Ammon's horn (tissue), 1 donor: ENCODE measurements at regions not wholly inside any gene's neighbourhood (a gene's known extent, or its start where the extent isn't known, plus 50 kb on each side); places are given as distances from the start of the nearest gene placed in this dataset.
"Not testable (repeated sequence)": the region's sequence is repeated elsewhere in the genome, so short reads cannot be mapped to it uniquely, and the experiment has no call there.

ENCODE experiments used
- DNase-seq: peaks from one replicate; pipeline ENCODE4 v3.0.0-alpha.2; 2016; ENCODE audit warnings: low spot score

DNA sequence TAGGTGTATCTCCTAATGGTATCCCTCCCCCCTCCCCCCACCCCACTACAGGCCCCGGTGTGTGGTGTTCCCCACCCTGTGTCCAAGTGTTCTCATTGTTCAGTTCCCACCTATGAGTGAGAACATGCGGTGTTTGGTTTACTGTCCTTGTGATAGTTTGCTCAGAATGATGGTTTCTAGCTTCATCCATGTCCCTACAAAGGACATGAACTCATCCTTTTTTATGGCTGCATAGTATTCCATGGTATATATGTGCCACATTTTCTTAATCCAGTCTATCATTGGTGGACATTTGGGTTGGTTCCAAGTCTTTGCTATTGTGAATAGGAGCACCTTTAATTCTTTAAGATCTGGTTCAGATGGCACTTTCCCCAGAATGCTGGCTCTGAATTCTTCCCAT lies 58.5 kb upstream of the PTGFRN start:
- not testable (repeated sequence) for DNase-seq

DNA sequence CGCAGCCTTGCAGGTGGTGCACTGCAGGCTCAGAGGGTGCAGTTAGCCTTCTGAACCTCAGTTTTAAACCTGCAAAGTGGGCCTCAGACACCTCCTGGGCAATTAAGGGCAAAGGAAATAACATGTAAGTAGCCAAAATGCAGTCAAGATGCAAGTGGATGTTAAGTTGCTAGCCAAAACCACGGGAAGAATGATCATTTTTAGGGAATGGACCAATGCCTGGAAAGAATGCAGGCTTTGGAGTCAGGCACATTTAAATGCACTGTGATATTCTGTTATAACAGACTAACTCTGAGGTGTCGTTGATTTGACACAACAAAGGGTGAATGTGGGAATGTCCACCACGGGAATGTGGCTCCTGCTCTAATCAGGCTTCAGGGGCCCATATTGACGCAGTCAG lies 57.9 kb upstream of the PTGFRN start:
- no peak for DNase-seq

DNA sequence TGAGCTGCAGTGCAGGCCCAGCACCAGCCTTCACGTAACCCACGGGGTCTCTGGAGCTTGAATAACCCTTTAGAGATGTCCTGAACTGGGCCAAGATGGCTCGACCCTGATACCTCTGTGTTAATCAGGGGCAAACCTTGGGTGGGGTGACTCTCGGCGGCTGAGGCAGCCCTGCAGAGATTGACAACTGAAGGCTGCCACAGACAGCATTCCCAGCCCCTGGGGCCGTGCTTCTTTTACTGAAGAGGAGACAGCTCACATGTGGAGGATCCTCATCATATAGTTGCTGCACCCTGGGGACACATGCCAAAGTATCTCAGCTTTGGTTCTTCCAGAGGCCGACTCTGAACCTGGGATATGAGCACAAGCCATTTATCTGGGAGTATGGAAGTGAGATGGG lies 57.3 kb upstream of the PTGFRN start:
- no peak for DNase-seq

DNA sequence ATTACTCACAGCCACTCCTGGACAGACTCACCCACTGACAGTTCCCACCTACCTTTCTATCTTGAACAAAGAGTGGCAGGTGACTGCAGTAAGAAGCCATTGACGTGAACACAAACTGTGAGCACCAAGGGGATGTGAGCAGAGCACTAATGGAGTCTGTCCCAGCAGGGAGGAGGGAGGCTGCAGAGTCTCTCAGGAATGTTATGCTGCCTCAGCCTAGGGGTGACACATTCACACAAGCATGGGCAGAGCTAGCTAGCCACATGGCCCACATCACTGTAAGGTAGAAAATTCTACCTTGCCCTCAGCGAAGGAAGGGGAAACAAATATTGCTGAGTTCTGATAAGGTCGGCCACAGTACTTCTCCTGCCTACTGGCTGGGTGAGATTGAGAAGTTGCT lies 56.8 kb upstream of the PTGFRN start:
- DNase-seq = no peak

DNA sequence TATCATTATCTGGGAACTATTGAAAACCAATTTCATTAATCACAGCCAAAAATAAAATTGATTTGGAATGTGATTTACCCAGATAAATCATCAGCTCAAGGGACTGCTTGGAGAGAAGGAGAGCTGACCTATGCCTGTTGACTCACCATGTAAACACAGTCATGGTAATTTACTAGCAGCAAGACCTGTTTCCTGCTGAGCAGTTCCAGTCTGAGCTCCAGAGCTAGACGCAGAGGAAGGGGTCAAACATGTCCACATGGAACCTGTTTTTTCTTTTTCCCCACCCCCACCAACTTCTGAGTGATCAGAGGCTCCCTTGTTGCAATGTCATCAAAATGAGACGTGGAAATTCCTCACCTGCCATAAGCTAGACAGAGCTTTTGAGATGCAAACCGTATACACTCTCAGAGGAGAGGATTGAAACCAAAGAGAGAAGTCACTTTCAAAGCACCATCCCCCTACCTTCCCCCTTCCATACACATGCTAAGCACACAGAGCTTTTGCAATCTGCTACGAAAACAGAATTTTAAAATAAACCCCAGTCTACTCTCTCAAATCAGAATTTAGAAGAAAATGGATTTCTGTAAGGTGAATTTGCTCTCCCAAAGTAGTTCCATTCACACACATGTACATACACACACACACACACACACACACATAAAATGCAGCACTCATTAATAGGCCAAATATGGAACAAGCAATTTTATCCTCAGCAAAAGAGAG lies 55.9 kb upstream of the PTGFRN start:
- no peak for DNase-seq

DNA sequence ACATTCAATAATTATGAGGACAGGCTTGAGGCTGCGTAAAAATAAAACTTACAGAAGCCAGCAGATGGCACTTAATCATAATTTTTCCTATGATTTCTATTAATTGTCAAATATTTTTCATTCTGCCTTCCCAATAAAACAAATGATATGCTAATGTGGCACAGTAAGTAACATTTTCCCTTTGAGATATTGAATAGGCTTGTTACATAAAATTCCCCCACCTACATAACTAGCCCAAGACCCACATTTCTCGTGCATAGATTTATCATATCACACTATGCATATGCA lies 55.4 kb upstream of the PTGFRN start:
- no peak for DNase-seq

DNA sequence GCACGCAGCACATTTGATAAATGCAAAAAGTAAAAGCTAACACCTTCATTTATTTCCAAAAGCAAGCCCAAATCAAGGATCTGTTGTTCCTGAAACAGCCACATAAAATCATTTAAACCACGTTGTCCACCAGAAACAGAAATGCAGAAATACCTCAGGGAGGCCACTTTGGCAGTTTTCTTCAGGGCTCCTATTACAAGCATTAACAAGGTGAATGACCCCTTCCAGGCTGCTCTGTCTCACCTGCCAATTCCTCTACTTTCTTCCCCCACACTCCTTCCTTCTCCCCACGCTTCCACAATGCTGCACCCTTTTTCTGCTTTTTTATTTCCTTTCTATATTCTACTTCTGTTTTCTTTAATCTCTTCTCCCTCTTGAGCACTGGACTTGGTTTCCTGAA lies 55.0 kb upstream of the PTGFRN start:
- DNase-seq = no peak

DNA sequence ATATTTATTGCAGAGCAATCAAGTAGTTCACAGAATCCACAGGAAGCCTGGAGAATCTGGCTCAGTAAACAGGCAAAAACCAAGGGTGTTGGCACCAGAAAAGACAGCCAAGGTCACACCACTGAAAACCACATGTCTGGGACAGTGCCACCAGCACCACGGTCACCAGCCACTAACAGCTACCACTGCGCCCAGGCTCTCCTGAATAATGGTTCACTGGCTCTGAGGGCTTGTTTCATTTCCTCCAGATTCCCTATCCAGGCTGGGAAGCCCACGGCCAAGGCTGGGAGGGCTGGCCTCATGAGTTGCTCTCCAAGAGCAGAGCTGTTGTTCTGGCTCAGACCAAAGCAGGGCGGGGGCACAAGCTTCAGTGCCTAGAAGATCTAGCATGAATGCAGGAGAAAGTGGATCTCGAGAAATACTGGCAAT lies 54.5 kb upstream of the PTGFRN start:
- peak; percentile 46 for DNase-seq

DNA sequence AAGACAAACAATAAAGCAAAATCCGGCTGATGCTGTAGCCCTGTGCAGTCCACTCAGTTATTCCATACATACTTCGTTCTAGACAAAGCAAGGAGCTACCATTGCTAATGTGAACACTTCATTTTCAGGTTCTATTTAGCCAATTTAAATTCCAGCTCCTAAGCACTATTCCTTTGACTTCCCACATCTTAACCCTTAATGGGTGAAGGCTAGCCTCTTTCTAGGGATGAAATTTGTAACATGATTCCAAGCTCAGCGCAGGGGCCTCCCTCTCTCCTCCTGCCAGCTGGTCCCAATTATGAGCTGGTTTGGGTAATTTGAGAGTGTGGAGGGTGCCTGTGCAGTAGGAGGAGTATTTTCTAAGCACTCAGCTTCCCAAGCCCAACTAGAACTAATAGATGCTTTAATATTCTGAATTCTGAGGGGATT lies 53.9 kb upstream of the PTGFRN start:
- DNase-seq = no peak

DNA sequence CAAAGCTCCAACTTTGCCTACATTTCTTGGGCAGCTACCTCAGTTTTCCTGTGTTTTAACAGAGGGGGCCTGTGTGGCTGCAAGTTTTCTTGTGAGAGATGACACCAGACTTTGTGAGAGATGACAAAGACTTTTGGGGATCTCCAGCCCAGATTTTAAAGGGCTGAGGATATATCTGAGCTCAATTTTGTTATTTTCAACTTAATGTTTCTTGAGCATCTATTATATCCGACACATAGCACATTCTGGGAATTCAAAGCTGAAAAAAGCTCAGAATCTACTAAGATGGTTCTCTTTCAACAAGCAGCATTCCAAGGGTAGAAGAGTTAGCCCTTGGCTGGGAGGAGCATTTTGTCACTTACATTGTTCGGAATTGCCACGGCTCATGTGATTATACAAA lies 53.4 kb upstream of the PTGFRN start:
- no peak for DNase-seq

DNA sequence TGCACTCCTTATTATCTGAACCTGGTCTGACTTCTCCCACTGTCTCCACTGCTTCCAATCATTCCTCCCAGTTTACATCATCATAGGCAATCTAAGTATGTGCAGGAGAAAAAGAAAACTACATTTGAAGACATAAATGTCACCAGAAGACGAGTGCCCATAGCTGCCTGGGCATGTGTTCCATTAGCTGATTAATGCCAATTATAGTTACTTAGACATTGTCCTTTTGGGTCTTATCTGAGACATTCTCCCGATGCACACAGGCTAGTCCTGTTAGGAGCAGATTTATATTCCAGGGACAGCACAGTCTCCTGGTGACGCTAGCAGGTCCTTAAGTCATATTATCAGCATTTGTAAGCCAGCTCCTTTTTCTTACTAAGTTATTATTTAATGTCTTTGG lies 52.6 kb upstream of the PTGFRN start:
- no peak for DNase-seq
